ENCODE measurements at regions not wholly inside any gene's neighbourhood (a gene's known extent, or its start where the extent isn't known, plus 50 kb on each side); places are given as distances from the start of the nearest gene placed in this dataset.

- TF ChIP-seq CTCF (conservative IDR thresholded peaks at IDR 0.05) (no peak), ZFX (IDR thresholded peaks at IDR 0.05) (no peak)
These were observed 231.9 kb upstream of the E2F8 start for GRCh38 chr11:19472679-19473078.

Data from C4-2B (cell line).